ENCODE measurements at regions not wholly inside any gene's neighbourhood (a gene's known extent, or its start where the extent isn't known, plus 50 kb on each side); places are given as distances from the start of the nearest gene placed in this dataset.

DNA sequence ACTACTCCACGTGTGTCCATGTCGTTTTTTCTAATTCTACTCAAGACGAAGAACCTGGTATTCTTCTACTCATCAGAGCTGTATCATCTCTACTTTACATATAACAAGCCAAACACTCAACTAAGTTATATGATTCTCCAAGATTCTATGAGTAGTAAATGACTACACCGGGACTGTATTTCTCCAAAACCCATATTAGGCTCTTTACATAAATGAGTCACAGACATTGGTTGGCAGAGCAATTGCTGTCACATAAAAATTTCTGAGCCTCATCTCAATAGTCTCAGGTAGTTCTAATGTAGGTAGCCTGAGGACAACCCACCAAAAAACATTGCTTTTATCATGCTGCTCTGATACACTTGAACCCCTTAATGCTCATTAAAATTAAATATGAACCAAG is 1092.3 kb upstream of the NXPH2 start:
- Histone ChIP-seq H3K79me2 (ENCODE audit: control insufficient read depth, insufficient read depth, low read length) (no peaks in the 10 kb centered on the region), H3K4me3 (ENCODE audit: control insufficient read depth in 2 of 3, extremely low read depth in 1 of 3, insufficient read depth in 2 of 3, low read depth in 1 of 3, low read length in 3 of 3) (no peak overlapping the region), H3K9me1 (ENCODE audit: control insufficient read depth, extremely low read depth, insufficient read depth, low read length) (no peaks in the 10 kb centered on the region), H3K9me3 (ENCODE audit: control insufficient read depth, low read depth, low read length) (no peaks in the 10 kb centered on the region), H3K27me3 (ENCODE audit: control insufficient read depth, extremely low read depth, insufficient read depth, low read length) (no peaks in the 10 kb centered on the region), H3K9ac (ENCODE audit: control insufficient read depth, extremely low read depth, insufficient read depth, low read length) (no peak overlapping the region), H2AFZ (ENCODE audit: control insufficient read depth, low read length) (no peak overlapping the region), H3K4me2 (ENCODE audit: control insufficient read depth, extremely low read depth, insufficient read depth, low read depth, low read length) (no peak overlapping the region), H3K4me1 (ENCODE audit: control insufficient read depth, extremely low read depth, insufficient read depth, low read length) (no peaks in the 10 kb centered on the region), H4K20me1 (ENCODE audit: control insufficient read depth, extremely low read depth, insufficient read depth, low read length) (no peaks in the 10 kb centered on the region), H3K36me3 (ENCODE audit: control insufficient read depth in 2 of 2, extremely low read depth in 1 of 2, insufficient read depth in 2 of 2, low read length in 2 of 2) (no peaks in the 10 kb centered on the region), H3K27ac (ENCODE audit: control insufficient read depth, insufficient read depth, low read length) (no peak overlapping the region)
- TF ChIP-seq EZH2 (IDR thresholded peaks at IDR 0.05; ENCODE audit: low read length) = no peak
- TF ChIP-seq, protein P1, sequence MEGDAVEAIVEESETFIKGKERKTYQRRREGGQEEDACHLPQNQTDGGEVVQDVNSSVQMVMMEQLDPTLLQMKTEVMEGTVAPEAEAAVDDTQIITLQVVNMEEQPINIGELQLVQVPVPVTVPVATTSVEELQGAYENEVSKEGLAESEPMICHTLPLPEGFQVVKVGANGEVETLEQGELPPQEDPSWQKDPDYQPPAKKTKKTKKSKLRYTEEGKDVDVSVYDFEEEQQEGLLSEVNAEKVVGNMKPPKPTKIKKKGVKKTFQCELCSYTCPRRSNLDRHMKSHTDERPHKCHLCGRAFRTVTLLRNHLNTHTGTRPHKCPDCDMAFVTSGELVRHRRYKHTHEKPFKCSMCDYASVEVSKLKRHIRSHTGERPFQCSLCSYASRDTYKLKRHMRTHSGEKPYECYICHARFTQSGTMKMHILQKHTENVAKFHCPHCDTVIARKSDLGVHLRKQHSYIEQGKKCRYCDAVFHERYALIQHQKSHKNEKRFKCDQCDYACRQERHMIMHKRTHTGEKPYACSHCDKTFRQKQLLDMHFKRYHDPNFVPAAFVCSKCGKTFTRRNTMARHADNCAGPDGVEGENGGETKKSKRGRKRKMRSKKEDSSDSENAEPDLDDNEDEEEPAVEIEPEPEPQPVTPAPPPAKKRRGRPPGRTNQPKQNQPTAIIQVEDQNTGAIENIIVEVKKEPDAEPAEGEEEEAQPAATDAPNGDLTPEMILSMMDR (optimal IDR thresholded peaks at IDR 0.05 in 1 of 3, IDR thresholded peaks at IDR 0.05 in 1 of 3, conservative IDR thresholded peaks at IDR 0.05 in 1 of 3; ENCODE audit: extremely low read depth in 1 of 3, insufficient read depth in 2 of 3, low read length in 3 of 3) = no peak
- no peak for FAIRE-seq
- no peak for DNase-seq (ENCODE audit: low read depth, low spot score)
- dilution Hi-C loops (cut with MboI; ENCODE audit: extremely low pct_ligation_motif_present, low sequenced_read_pairs) = no loop called here

DNA sequence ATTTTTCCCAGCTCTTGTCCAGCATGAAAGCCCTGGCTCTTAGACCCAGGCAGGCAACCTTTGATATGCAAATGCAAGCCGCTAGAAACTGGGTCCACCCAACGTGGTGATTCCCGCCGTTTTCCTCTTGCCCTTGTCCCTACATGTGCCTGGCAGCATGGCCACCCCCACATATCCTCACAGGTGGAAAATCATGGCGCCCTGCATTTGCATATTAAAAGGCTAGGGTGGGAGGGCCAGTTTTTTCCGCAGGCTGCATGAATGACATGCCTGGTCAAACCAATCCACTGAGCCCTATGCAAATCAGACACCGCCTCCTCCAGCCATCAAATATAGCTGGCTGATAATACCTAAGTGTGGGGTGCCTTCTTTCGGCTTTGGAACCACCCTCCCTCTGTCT is 1091.8 kb upstream of the NXPH2 start:
- H3K9me3 ChIP-seq (ENCODE audit: control insufficient read depth, low read depth, low read length) = no peaks in the 10 kb centered on the region
- no peaks in the 10 kb centered on the region for H3K79me2 ChIP-seq (ENCODE audit: control insufficient read depth, insufficient read depth, low read length)
- no peaks in the 10 kb centered on the region for H3K36me3 ChIP-seq (ENCODE audit: control insufficient read depth in 2 of 2, extremely low read depth in 1 of 2, insufficient read depth in 2 of 2, low read length in 2 of 2)
- H2AFZ ChIP-seq (ENCODE audit: control insufficient read depth, low read length) = no peak overlapping the region
- H3K27me3 ChIP-seq (ENCODE audit: control insufficient read depth, extremely low read depth, insufficient read depth, low read length) = no peaks in the 10 kb centered on the region
- H4K20me1 ChIP-seq (ENCODE audit: control insufficient read depth, extremely low read depth, insufficient read depth, low read length) = no peaks in the 10 kb centered on the region
- H3K4me2 ChIP-seq (ENCODE audit: control insufficient read depth, extremely low read depth, insufficient read depth, low read depth, low read length) = no peak overlapping the region
- FAIRE-seq (no peak), DNase-seq (ENCODE audit: low read depth, low spot score) (no peak)
- H3K27ac ChIP-seq (ENCODE audit: control insufficient read depth, insufficient read depth, low read length) = no peak overlapping the region
- H3K4me1 ChIP-seq (ENCODE audit: control insufficient read depth, extremely low read depth, insufficient read depth, low read length) = no peaks in the 10 kb centered on the region
- H3K4me3 ChIP-seq (ENCODE audit: control insufficient read depth in 2 of 3, extremely low read depth in 1 of 3, insufficient read depth in 2 of 3, low read depth in 1 of 3, low read length in 3 of 3) = no peak overlapping the region
- dilution Hi-C loops (cut with MboI; ENCODE audit: extremely low pct_ligation_motif_present, low sequenced_read_pairs) = no loop called here
- TF ChIP-seq EZH2 (IDR thresholded peaks at IDR 0.05; ENCODE audit: low read length) = no peak
- TF ChIP-seq, protein P1 (optimal IDR thresholded peaks at IDR 0.05 in 1 of 3, IDR thresholded peaks at IDR 0.05 in 1 of 3, conservative IDR thresholded peaks at IDR 0.05 in 1 of 3; ENCODE audit: extremely low read depth in 1 of 3, insufficient read depth in 2 of 3, low read length in 3 of 3) = no peak
- no peaks in the 10 kb centered on the region for H3K9me1 ChIP-seq (ENCODE audit: control insufficient read depth, extremely low read depth, insufficient read depth, low read length)
- H3K9ac ChIP-seq (ENCODE audit: control insufficient read depth, extremely low read depth, insufficient read depth, low read length) = no peak overlapping the region
